Tibial nerve (tissue), 4 donors: ENCODE measurements at regions not wholly inside any gene's neighbourhood (a gene's known extent, or its start where the extent isn't known, plus 50 kb on each side); places are given as distances from the start of the nearest gene placed in this dataset.

Experiments used
- DNase-seq, 2 donors: peaks; one replicate each; pipeline ENCODE4 v3.0.0-alpha.2; 2019; ENCODE audit warnings: low spot score in 2 of 2
- H3K27ac ChIP-seq, 4 donors: fragments of 200-600 bp; sonication (generic) in 3 of 4; one replicate each; pipeline ENCODE4 v1.5.1; 2017 to 2019; ENCODE audit warnings: mild to moderate bottlenecking in 1 of 4
- H3K27me3 ChIP-seq, 2 donors: fragments of 200-600 bp; sonication (generic) in 1 of 2; one replicate each; pipeline versions ENCODE4 v1.5.1 to v1.6.0; 2017 to 2019
- H3K36me3 ChIP-seq, 3 donors: fragments of 200-600 bp; sonication (generic); one replicate each; pipeline ENCODE4 v1.5.1; 2018 to 2019
- H3K4me1 ChIP-seq, 4 donors: fragments of 200-600 bp; sonication (generic) in 3 of 4; one replicate each; pipeline ENCODE4 v1.5.1; 2017 to 2019
- H3K4me3 ChIP-seq, 4 donors: fragments of 200-600 bp; sonication (generic) in 3 of 4; one replicate each; pipeline ENCODE4 v1.5.1; 2017 to 2019; ENCODE audit warnings: mild to moderate bottlenecking in 1 of 4, moderate library complexity in 1 of 4
- H3K9me3 ChIP-seq, 4 donors: fragments of 200-600 bp; sonication (generic) in 3 of 4; one replicate each; pipeline ENCODE4 v1.5.1; 2017 to 2019
- EP300 ChIP-seq, 2 donors: sonication (generic); formaldehyde crosslinking; IDR thresholded peaks; one replicate each; pipeline ENCODE4 v1.6.1; 2017; ENCODE audit warnings: antibody characterized with exemption in 2 of 2, mild to moderate bottlenecking in 1 of 2
- POLR2A ChIP-seq, 2 donors: fragments of 450-650 bp; IDR thresholded peaks; one replicate each; pipeline ENCODE4 v1.6.1; 2017; ENCODE audit warnings: antibody characterized with exemption in 2 of 2, mild to moderate bottlenecking in 2 of 2, moderate library complexity in 2 of 2
- WGBS, 2 donors: methylation state at CpG; one replicate each; pipeline ENCODE4 v1.1.5; 2018; 5-methylcytosine and 5-hydroxymethylcytosine counted together
- TF ChIP-seq, protein P1 (sequence below), 5 experiments: fragments of 200-600 bp in 3 of 5; fragments of 450-650 bp in 2 of 5; sonication (generic) in 3 of 5; IDR thresholded peaks; one replicate each; pipeline ENCODE4 v1.5.1; 2016 to 2019; ENCODE audit warnings: antibody characterized with exemption in 5 of 5, mild to moderate bottlenecking in 3 of 5, moderate library complexity in 2 of 5

DNA sequence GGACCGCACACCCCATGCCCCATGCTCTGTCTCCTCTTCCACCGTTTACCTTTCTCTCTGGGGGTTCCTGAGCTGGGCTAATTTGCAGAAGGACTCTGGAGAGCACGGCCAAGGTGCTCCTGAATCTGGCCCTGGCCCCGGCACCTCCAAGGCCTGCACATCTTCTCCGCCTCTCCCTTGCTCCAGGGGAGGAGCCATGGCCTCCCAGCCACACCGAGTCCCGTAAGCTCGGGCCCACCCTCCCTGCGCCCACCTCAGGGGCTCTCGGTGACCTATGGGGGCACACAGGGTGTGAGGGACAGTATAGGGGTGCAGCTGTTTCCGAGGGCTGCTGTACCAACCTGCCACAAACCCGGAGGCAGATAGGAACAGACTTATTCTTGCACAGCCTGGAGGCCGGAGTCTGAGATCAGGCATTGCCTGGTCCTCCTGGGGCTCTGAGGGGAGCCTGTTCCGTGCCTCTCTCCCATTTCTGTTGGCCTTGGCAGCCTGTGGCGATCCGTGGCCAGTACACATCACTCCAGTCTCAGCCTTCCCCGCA is 127.3 kb upstream of the GPC1 start:
- H3K27ac ChIP-seq = no peak overlapping the region
- 83 to 85% methylated on average over 9 to 16 of the region's 17 CpGs for WGBS, 2 donors
- H3K4me3 ChIP-seq = no peak overlapping the region
- H3K36me3 ChIP-seq = no peaks in the 10 kb centered on the region
- H3K27me3 ChIP-seq = no peaks in the 10 kb centered on the region
- no peak for TF ChIP-seq EP300 (IDR thresholded peaks at IDR 0.05)
- TF ChIP-seq POLR2A (IDR thresholded peaks at IDR 0.05) = no peak
- TF ChIP-seq, protein P1, sequence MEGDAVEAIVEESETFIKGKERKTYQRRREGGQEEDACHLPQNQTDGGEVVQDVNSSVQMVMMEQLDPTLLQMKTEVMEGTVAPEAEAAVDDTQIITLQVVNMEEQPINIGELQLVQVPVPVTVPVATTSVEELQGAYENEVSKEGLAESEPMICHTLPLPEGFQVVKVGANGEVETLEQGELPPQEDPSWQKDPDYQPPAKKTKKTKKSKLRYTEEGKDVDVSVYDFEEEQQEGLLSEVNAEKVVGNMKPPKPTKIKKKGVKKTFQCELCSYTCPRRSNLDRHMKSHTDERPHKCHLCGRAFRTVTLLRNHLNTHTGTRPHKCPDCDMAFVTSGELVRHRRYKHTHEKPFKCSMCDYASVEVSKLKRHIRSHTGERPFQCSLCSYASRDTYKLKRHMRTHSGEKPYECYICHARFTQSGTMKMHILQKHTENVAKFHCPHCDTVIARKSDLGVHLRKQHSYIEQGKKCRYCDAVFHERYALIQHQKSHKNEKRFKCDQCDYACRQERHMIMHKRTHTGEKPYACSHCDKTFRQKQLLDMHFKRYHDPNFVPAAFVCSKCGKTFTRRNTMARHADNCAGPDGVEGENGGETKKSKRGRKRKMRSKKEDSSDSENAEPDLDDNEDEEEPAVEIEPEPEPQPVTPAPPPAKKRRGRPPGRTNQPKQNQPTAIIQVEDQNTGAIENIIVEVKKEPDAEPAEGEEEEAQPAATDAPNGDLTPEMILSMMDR (IDR thresholded peaks at IDR 0.05) = no peak
- no peak for DNase-seq
- no peaks in the 10 kb centered on the region for H3K4me1 ChIP-seq
- H3K9me3 ChIP-seq = no peaks in the 10 kb centered on the region

DNA sequence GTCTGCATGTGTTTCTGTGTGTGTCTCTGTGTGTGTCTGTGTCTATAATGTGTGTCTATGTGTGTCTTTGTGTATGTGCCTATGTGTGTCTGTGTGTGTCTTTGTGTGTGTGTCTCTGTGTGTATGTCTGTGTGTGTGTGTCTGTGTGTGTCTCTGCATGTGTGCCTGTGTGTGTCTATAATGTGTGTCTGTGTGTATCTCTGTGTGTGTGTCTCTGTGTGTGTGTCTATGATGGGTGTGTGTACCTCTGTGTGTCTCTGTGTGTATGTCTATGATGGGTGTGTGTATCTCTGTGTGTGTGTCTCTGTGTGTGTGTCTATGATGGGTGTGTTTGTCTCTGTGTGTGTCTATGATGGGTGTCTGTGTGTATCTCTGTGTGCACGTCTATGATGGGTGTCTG is 126.2 kb upstream of the GPC1 start:
- TF ChIP-seq POLR2A (IDR thresholded peaks at IDR 0.05) = no peak
- TF ChIP-seq, protein P1 (IDR thresholded peaks at IDR 0.05) = no peak
- TF ChIP-seq EP300 (IDR thresholded peaks at IDR 0.05) = no peak
- WGBS, 2 donors = 71 to 73% methylated on average over 1 of the region's 1 CpG
- no peak for DNase-seq

DNA sequence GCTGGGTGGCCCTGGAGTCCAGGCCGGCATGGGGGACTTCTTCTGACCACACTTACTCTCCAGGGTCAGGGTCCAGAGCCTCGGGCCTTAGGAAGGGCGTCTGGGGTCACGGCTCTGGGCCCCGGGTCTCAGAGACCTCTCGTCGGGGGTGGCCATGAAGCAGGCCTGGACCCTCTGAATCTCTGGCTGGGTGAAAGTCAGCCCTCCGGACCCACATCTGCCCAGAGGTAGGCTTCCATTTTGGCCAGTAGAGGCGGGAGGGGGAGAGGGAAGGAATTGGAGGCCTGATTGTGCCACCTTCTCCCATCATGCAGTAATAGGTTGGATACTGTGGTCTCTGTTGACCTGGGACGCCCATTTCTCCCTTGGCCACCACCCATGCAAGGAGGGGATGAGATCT is 125.3 kb upstream of the GPC1 start:
- TF ChIP-seq EP300 (IDR thresholded peaks at IDR 0.05) = no peak
- TF ChIP-seq, protein P1 (IDR thresholded peaks at IDR 0.05) = no peak
- Histone ChIP-seq H3K4me1 (no peaks in the 10 kb centered on the region), H3K9me3 (no peaks in the 10 kb centered on the region), H3K27me3 (no peaks in the 10 kb centered on the region), H3K4me3 (no peak overlapping the region), H3K36me3 (no peaks in the 10 kb centered on the region), H3K27ac (no peak overlapping the region)
- no peak for DNase-seq
- WGBS, 2 donors = 90 to 92% methylated on average over 6 to 10 of the region's 10 CpGs

More for the DNA sequence above, 126.2 kb upstream of the GPC1 start:
- Histone ChIP-seq H3K4me1 (no peaks in the 10 kb centered on the region), H3K27me3 (no peaks in the 10 kb centered on the region), H3K27ac (no peak overlapping the region), H3K36me3 (no peaks in the 10 kb centered on the region), H3K4me3 (no peak overlapping the region), H3K9me3 (no peaks in the 10 kb centered on the region)

DNA sequence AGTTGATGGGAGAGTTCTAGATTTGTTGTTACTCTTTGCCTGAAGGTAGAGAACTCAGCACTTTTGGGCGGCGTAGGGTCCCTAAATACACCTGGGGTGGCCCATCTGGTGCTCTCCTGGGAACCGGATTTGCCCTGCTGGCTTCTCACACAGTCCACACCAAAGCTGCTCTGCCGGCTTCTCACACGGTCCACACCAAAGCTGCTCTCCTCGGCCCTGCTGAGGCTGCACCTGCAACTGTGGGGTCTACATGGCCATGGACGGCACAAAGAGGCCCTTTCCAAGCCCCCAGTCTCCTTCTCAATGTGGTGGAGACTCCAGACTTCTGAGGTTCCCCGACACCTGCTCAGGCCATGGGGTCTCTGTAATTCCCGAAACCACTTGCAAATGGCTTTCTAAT is 124.8 kb upstream of the GPC1 start:
- no peak overlapping the region for H3K4me3 ChIP-seq
- H3K27ac ChIP-seq = no peak overlapping the region
- no peaks in the 10 kb centered on the region for H3K27me3 ChIP-seq
- WGBS, 2 donors = 89 to 96% methylated on average over 7 to 9 of the region's 9 CpGs
- TF ChIP-seq, protein P1 (IDR thresholded peaks at IDR 0.05) = no peak
- no peaks in the 10 kb centered on the region for H3K36me3 ChIP-seq
- H3K9me3 ChIP-seq = no peaks in the 10 kb centered on the region
- no peak for DNase-seq
- no peaks in the 10 kb centered on the region for H3K4me1 ChIP-seq

DNA sequence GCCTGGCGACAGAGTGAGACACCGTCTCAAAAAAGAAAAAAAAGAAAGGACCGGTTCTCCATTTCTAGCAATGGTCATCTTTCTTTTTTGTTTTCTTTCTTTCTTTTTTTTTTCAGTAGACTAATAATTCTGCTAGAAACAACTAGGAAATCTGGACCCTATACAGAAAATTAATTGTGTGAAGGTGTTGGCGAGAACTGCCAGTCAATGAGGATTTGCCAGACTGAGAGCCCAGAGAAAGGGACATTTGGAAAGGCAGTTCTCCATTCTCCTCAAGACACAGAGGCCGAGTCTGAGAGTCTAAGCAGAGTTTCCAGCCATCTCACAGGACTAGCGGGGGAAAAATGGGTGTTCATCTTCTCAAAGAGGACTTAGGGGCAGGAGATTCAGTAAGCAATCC is 123.6 kb upstream of the GPC1 start:
- no peak for DNase-seq
- Histone ChIP-seq H3K4me1 (no peaks in the 10 kb centered on the region), H3K36me3 (no peaks in the 10 kb centered on the region), H3K27ac (no peak overlapping the region), H3K27me3 (no peaks in the 10 kb centered on the region), H3K4me3 (no peak overlapping the region), H3K9me3 (no peaks in the 10 kb centered on the region)
- TF ChIP-seq, protein P1 (IDR thresholded peaks at IDR 0.05) = no peak
- TF ChIP-seq POLR2A (IDR thresholded peaks at IDR 0.05) (no peak), EP300 (IDR thresholded peaks at IDR 0.05) (no peak)
- 85 to 86% methylated on average over 6 of the region's 6 CpGs for WGBS, 2 donors
